DOHH2 (cell line): ENCODE measurements at regions not wholly inside any gene's neighbourhood (a gene's known extent, or its start where the extent isn't known, plus 50 kb on each side); places are given as distances from the start of the nearest gene placed in this dataset.
"Not testable (repeated sequence)": the region's sequence is repeated elsewhere in the genome, so short reads cannot be mapped to it uniquely, and the experiment has no call there.

Experiments used
- H3F3A ChIP-seq: fragments of 200-600 bp; sonication (generic), shearing (Covaris generic); 2 replicates; pipeline ENCODE4 v1.6.0; 2016; ENCODE audit warnings: antibody characterized with exemption, mild to moderate bottlenecking; ENCODE audit not compliant: control insufficient read depth, insufficient read depth
- H3K27ac ChIP-seq: fragments of 200-600 bp; sonication (generic); 2 replicates; pipeline ENCODE4 v1.5.1; 2014; ENCODE audit warnings: low read depth, mild to moderate bottlenecking, low read length, moderate library complexity
- H3K27me3 ChIP-seq: fragments of 200-600 bp; sonication (generic); 2 replicates; pipeline ENCODE4 v1.6.1; 2014; ENCODE audit warnings: mild to moderate bottlenecking, low read length, mixed read lengths; ENCODE audit not compliant: control insufficient read depth
- H3K36me3 ChIP-seq: fragments of 200-600 bp; sonication (generic); 2 replicates; pipeline ENCODE4 v1.6.1; 2014; ENCODE audit warnings: mild to moderate bottlenecking, low read length, moderate library complexity, mixed read lengths; ENCODE audit not compliant: control insufficient read depth
- H3K4me1 ChIP-seq: fragments of 200-600 bp; sonication (generic); 2 replicates; pipeline ENCODE4 v1.6.1; 2014; ENCODE audit warnings: mild to moderate bottlenecking, low read length, mixed read lengths; ENCODE audit not compliant: control insufficient read depth
- H3K4me2 ChIP-seq: fragments of 200-600 bp; sonication (generic); 2 replicates; pipeline ENCODE4 v1.6.0; 2014; ENCODE audit warnings: mild to moderate bottlenecking, low read length, moderate library complexity
- H3K4me3 ChIP-seq: fragments of 200-600 bp; sonication (generic); 2 replicates; pipeline ENCODE4 v1.5.1; 2014; ENCODE audit warnings: mild to moderate bottlenecking, low read length, mixed read lengths
- H3K79me2 ChIP-seq: fragments of 200-600 bp; sonication (generic); 2 replicates; pipeline ENCODE4 v1.6.1; 2014; ENCODE audit warnings: mild to moderate bottlenecking, low read length, mixed read lengths; ENCODE audit not compliant: control insufficient read depth
- H3K9me2 ChIP-seq: fragments of 200-600 bp; sonication (generic); replicated peaks from 2 replicates; pipeline ENCODE4 v1.6.1; 2014; ENCODE audit warnings: mild to moderate bottlenecking, low read length, mixed read lengths; ENCODE audit not compliant: control insufficient read depth
- H3K9me3 ChIP-seq: fragments of 200-600 bp; sonication (generic); 2 replicates; pipeline ENCODE4 v1.6.1; 2014; ENCODE audit warnings: antibody characterized with exemption, low read length, mixed read lengths; ENCODE audit not compliant: control insufficient read depth, insufficient read depth
- H4K20me1 ChIP-seq: fragments of 200-600 bp; sonication (generic); 2 replicates; pipeline ENCODE4 v1.6.0; 2014; ENCODE audit warnings: low read depth, mild to moderate bottlenecking, antibody characterized with exemption, low read length, moderate library complexity; ENCODE audit not compliant: control insufficient read depth, insufficient read depth
- EZH2phosphoT487 ChIP-seq: fragments of 200-600 bp; sonication (generic); IDR thresholded peaks from 2 replicates; pipeline ENCODE4 v1.6.1; 2017; ENCODE audit warnings: borderline replicate concordance, mild to moderate bottlenecking, antibody characterized with exemption, low read length, moderate library complexity, mixed read lengths
- TF ChIP-seq, protein P1 (sequence below): fragments of 200-600 bp; sonication (generic); IDR thresholded peaks from one replicate; pipeline ENCODE4 v1.5.1; 2014; ENCODE audit warnings: antibody characterized with exemption, mild to moderate bottlenecking, low read depth, low read length; ENCODE audit not compliant: poor library complexity, severe bottlenecking

DNA sequence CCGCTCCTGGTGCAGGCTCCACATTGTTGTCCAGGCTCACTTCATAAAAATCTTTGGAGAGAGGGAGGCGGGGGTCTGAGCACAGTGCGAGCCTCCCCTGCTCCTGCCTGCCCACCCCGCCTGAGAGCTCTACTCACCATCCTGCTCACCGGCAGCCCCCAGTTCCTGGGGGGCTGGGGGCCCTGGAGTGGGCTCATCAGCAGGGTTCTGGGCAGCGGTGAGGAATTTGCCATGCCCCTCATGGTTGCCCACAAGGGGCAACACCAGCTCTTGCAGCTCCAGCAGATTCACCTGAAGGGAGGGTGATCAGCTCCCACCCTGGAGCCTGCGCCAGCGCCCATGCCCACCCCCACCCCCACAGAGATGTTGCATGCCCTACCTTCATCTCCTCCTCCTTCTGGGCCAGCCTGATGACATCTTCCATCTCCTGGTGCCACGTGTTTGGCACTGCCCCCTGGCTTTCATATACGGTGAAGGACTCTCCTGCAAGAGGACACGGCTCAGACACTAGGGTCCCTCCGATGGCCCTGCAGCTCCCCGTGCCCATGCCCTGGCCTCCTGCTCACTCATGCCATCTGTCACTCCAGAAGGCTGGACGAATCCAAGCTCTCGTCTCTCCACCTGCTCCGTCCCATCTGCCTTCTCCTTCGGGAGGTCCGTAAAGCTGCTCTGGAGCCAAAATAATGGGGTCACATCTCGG is 162.1 kb downstream of the TBC1D2B start:
- Histone ChIP-seq H3K79me2 (no peaks in the 10 kb centered on the region), H3K9me3 (no peaks in the 10 kb centered on the region), H3K4me1 (no peaks in the 10 kb centered on the region), H3K27ac (no peak overlapping the region), H3K36me3 (no peaks in the 10 kb centered on the region), H3K9me2 (no peaks in the 10 kb centered on the region), H3K27me3 (no peaks in the 10 kb centered on the region), H3F3A (no peaks in the 10 kb centered on the region), H3K4me3 (no peak overlapping the region), H4K20me1 (no peaks in the 10 kb centered on the region), H3K4me2 (no peak overlapping the region)
- no peak for TF ChIP-seq EZH2phosphoT487
- TF ChIP-seq, protein P1, sequence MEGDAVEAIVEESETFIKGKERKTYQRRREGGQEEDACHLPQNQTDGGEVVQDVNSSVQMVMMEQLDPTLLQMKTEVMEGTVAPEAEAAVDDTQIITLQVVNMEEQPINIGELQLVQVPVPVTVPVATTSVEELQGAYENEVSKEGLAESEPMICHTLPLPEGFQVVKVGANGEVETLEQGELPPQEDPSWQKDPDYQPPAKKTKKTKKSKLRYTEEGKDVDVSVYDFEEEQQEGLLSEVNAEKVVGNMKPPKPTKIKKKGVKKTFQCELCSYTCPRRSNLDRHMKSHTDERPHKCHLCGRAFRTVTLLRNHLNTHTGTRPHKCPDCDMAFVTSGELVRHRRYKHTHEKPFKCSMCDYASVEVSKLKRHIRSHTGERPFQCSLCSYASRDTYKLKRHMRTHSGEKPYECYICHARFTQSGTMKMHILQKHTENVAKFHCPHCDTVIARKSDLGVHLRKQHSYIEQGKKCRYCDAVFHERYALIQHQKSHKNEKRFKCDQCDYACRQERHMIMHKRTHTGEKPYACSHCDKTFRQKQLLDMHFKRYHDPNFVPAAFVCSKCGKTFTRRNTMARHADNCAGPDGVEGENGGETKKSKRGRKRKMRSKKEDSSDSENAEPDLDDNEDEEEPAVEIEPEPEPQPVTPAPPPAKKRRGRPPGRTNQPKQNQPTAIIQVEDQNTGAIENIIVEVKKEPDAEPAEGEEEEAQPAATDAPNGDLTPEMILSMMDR, result no peak

DNA sequence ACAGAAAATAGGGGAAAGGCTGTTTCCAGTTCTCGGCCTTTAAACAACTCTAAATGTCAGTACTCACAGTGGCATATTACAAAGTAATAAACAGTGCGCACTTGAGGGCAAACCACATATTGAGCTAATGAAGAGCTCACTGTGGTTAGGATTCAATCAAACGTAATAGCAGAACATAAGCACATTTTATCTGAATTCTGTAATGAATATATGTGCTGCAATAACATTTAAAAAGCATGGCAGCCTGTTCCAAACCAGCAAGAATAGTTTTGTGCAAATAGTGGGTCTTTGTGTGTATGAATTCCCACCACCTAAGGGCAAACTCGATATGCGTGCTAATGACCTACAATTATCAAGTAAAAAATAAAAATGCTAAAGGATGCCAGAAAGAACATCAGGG is 163.0 kb downstream of the TBC1D2B start:
- H3K9me2 ChIP-seq, H4K20me1 ChIP-seq, H3F3A ChIP-seq, H3K4me2 ChIP-seq, H3K4me3 ChIP-seq, H3K36me3 ChIP-seq, H3K27me3 ChIP-seq, H3K79me2 ChIP-seq, H3K4me1 ChIP-seq, H3K27ac ChIP-seq, H3K9me3 ChIP-seq: not testable (repeated sequence)

DNA sequence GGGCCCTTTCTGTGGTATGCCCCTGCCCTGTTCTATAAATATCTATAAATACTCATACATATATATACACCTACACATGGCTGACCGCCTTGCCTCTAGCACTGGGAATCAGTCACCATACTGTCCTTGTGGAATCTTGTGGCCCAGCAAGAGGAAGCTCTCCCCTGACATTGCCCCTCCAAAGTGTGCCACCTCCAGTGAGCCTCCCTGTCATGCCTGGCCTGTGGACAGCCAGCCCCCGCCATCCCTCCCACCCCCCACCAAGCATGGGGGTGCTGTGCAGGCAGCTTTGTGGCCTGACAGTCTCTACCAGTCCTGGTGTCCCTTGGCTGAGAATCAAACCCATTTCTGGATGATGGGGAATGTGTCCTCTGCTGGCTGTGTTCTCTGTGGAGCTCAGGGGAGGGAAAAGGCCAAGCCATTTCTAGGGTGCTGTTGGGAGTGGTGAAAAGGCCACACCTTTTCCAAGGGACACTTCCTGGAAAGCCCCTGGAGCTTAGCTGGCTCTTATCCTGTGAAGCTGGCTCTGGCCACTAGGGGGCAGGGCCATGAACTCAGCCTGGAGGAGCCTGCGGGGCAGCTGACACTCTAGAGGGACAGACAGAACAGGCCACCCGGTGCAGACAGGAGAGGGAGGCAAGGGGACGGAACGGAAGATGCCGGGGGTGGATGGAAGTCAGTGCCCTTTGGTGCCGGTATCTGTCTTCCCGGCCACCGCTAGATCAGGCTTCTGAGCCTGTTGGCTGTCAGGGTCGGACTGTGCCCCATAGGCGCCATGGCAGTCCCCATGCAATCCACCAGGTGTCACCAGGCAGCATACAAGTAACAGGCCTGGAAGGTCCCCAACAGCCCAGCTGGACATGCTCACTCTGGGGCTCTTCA is 167.2 kb downstream of the TBC1D2B start:
- H3K9me3 ChIP-seq, H3K4me1 ChIP-seq, H3K36me3 ChIP-seq, H4K20me1 ChIP-seq, H3F3A ChIP-seq, H3K9me2 ChIP-seq, H3K27me3 ChIP-seq, H3K27ac ChIP-seq, H3K79me2 ChIP-seq: not testable (repeated sequence)
- TF ChIP-seq, protein P1, result peak; percentile 91
- Histone ChIP-seq H3K4me2 (peak overlapping the region; percentile 86), H3K4me3 (peak overlapping the region; percentile 69)

DNA sequence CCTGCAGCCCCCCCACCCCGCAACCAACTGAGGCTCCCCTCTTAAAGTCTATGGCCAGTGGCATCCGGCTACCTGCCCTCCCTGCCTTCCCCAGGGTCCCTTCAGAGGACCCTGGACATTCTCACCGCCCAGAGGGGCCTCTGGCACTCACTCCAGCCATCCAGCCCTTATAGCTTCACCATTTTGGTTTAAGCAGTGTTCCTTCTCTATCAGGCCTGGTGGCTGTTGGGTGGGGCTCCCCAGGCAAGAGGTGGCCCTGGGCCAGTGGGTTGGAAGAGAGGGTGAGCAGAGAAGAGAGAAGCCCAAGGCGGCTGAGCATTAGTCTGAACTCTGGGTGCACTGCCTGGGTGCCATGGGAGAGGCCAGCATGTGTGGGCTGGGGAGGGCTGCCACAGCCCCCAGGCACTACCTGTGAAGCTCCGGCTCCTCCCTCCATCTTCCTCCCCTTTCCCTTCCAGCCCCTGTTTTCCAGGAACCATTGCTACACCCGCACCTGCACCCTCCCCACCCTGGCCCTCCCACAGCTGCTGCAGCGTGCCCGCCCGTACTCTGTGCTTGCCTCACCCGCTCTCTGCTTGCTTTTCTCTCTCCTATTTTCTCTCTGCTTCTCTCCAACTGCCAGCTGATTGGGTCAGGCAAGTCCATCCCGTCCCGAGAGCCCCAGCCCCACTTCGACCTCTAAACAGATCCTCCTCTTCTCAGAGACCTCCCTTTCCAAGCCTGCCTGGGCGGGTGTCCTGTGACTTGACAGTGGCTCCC is 168.2 kb downstream of the TBC1D2B start:
- TF ChIP-seq, protein P1, result no peak
- no peak for TF ChIP-seq EZH2phosphoT487
- Histone ChIP-seq H3K9me2 (no peaks in the 10 kb centered on the region), H3K9me3 (no peaks in the 10 kb centered on the region), H3K4me2 (no peak overlapping the region), H3K27me3 (no peaks in the 10 kb centered on the region), H3K4me3 (no peak overlapping the region), H3K27ac (no peak overlapping the region), H3K36me3 (no peaks in the 10 kb centered on the region), H3K4me1 (no peaks in the 10 kb centered on the region), H4K20me1 (no peaks in the 10 kb centered on the region), H3F3A (no peaks in the 10 kb centered on the region), H3K79me2 (no peaks in the 10 kb centered on the region)

DNA sequence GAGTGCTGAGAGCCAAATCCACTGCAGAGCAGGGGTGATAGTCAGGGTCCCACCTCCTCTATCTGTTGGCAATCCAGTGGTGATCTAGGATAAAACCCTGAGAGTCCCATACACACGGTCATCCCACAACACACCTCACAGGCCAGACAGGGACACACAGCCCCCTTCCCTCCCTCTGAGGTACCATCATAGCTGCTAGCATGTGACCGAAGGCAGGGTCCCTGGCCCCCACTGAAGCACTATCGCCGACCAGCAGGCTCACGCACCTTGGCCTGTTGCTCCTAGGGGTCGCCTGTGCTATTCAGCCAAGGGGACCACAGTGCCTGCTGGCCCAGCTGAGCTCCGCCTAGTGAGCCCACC is 168.8 kb downstream of the TBC1D2B start:
- H3F3A ChIP-seq, H3K36me3 ChIP-seq, H3K4me3 ChIP-seq, H3K27me3 ChIP-seq, H3K4me2 ChIP-seq, H3K79me2 ChIP-seq, H4K20me1 ChIP-seq, H3K9me2 ChIP-seq, H3K9me3 ChIP-seq, H3K4me1 ChIP-seq, H3K27ac ChIP-seq: not testable (repeated sequence)
